ENCODE measurements at regions not wholly inside any gene's neighbourhood (a gene's known extent, or its start where the extent isn't known, plus 50 kb on each side); places are given as distances from the start of the nearest gene placed in this dataset.

GRCh38 chr9:121582641-121583040, 68.8 kb upstream of the DAB2IP start:
- TF ChIP-seq, protein P1, sequence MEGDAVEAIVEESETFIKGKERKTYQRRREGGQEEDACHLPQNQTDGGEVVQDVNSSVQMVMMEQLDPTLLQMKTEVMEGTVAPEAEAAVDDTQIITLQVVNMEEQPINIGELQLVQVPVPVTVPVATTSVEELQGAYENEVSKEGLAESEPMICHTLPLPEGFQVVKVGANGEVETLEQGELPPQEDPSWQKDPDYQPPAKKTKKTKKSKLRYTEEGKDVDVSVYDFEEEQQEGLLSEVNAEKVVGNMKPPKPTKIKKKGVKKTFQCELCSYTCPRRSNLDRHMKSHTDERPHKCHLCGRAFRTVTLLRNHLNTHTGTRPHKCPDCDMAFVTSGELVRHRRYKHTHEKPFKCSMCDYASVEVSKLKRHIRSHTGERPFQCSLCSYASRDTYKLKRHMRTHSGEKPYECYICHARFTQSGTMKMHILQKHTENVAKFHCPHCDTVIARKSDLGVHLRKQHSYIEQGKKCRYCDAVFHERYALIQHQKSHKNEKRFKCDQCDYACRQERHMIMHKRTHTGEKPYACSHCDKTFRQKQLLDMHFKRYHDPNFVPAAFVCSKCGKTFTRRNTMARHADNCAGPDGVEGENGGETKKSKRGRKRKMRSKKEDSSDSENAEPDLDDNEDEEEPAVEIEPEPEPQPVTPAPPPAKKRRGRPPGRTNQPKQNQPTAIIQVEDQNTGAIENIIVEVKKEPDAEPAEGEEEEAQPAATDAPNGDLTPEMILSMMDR (IDR thresholded peaks at IDR 0.05), result no peak
- no peak for TF ChIP-seq POLR2A (IDR thresholded peaks at IDR 0.05)
- H3K4me1 ChIP-seq, result peaks cover 0 to 37% (median 4%) of the 10 kb centered on the region in 12 donors
- 66 to 78% (median 75%) methylated on average over 7 of the region's 7 CpGs for WGBS, 4 donors
- H3K27me3 ChIP-seq, result no peaks in the 10 kb centered on the region
- DNase-seq (no peak), ATAC-seq (peak in 1 of 4 donors; percentile 23)
- H3K9me3 ChIP-seq, result no peaks in the 10 kb centered on the region
- H3K27ac ChIP-seq, result peak overlapping the region in 1 of 12 donors; percentile 16
- no peak overlapping the region for H3K4me3 ChIP-seq
- H3K36me3 ChIP-seq, result no peaks in the 10 kb centered on the region
- intact Hi-C loops (cut with DNase I), result no loop called here

GRCh38 chr9:121584421-121584820, 67.0 kb upstream of the DAB2IP start:
- DNase-seq (no peak), ATAC-seq (no peak)
- Histone ChIP-seq H3K36me3 (no peaks in the 10 kb centered on the region), H3K4me1 (peaks cover 0 to 34% (median 4%) of the 10 kb centered on the region in 12 donors), H3K27me3 (no peaks in the 10 kb centered on the region), H3K27ac (no peak overlapping the region), H3K9me3 (no peaks in the 10 kb centered on the region), H3K4me3 (no peak overlapping the region)
- TF ChIP-seq POLR2A (IDR thresholded peaks at IDR 0.05), result no peak
- WGBS, 4 donors, result 91 to 95% (median 94%) methylated on average over 4 of the region's 4 CpGs
- intact Hi-C loops (cut with DNase I), result no loop called here

DNA sequence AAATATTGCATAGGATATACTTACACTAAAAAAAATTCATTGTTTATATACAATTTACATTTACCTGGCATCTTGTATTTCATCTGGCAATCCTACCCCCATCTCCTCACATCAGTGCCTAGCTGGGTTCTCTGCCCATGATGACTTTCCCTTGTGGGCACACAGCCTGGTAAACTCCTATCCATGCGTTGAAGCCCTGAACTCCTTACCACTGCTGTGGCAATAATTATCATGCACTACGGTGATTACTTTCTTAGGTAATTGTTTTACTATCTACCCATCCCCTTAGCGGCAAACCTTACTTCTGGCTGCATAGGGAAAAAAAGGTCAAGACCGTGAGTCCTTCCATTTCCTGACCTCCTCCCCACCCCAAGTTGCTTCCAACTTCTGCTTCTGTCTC, 63.6 kb upstream of the DAB2IP start:
- Histone ChIP-seq H3K4me3 (no peak overlapping the region), H3K27ac (no peak overlapping the region), H3K9me3 (no peaks in the 10 kb centered on the region), H3K4me1 (peaks cover 0 to 14% (median 1%) of the 10 kb centered on the region in 12 donors), H3K36me3 (peaks cover 0 to 8% (median 0%) of the 10 kb centered on the region in 9 donors), H3K27me3 (no peaks in the 10 kb centered on the region)
- 87 to 94% (median 93%) methylated on average over 4 of the region's 4 CpGs for WGBS, 4 donors
- no peak for ATAC-seq
- intact Hi-C loops (cut with DNase I), result no loop called here
- TF ChIP-seq, protein P1 (IDR thresholded peaks at IDR 0.05), result no peak
- no peak for TF ChIP-seq POLR2A (IDR thresholded peaks at IDR 0.05)
- no peak for DNase-seq

GRCh38 chr9:121589986-121590385, 61.4 kb upstream of the DAB2IP start:
- Histone ChIP-seq H3K36me3 (peaks cover 0 to 8% (median 0%) of the 10 kb centered on the region in 9 donors), H3K4me1 (peaks cover 0 to 16% (median 1%) of the 10 kb centered on the region in 12 donors), H3K4me3 (no peak overlapping the region), H3K27me3 (no peaks in the 10 kb centered on the region), H3K27ac (no peak overlapping the region), H3K9me3 (no peaks in the 10 kb centered on the region)
- ATAC-seq (no peak), DNase-seq (no peak)
- WGBS, 4 donors, result 94 to 98% (median 96%) methylated on average over 4 to 5 of the region's 5 CpGs
- no peak for TF ChIP-seq POLR2A (IDR thresholded peaks at IDR 0.05)
- TF ChIP-seq, protein P1 (IDR thresholded peaks at IDR 0.05), result no peak
- intact Hi-C loops (cut with DNase I), result loop anchor here in 1 of 10 donors (5.0 kb wide), 1 partner anchor 33 kb away; no protein-coding TSS in a partner anchor

DNA sequence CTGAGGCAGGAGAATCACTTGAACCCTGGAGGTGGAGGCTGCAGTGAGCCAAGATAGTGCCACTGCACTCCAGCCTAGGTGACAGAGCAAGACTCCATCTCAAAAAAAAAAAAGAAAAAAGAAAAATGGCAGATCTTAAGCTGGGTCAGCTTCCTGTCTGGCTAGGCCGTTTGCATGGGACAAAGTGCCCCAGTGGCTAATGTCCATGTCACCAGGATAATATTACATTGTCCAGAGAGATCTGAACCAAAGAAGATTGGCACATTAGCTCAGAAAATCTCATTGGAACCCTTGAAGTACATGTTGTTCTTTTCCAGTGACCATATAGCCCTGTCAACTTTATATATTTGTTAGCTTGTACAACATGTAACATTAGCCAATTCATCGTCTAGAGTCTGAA, 59.2 kb upstream of the DAB2IP start:
- ATAC-seq (no peak), DNase-seq (no peak)
- H3K27ac ChIP-seq, result no peak overlapping the region

More for the DNA sequence above, 59.2 kb upstream of the DAB2IP start:
- no peaks in the 10 kb centered on the region for H3K27me3 ChIP-seq
- H3K36me3 ChIP-seq, result peaks cover 0 to 8% (median 0%) of the 10 kb centered on the region in 9 donors
- H3K9me3 ChIP-seq, result peaks cover 0 to 7% (median 0%) of the 10 kb centered on the region in 12 donors
- no peak for TF ChIP-seq POLR2A (IDR thresholded peaks at IDR 0.05)
- TF ChIP-seq, protein P1 (IDR thresholded peaks at IDR 0.05), result no peak
- intact Hi-C loops (cut with DNase I), result loop anchor here in 1 of 10 donors (5.0 kb wide), 1 partner anchor 35 kb away; no protein-coding TSS in a partner anchor
- no peak overlapping the region for H3K4me3 ChIP-seq
- H3K4me1 ChIP-seq, result peaks cover 0 to 11% (median 0%) of the 10 kb centered on the region in 12 donors
- 71 to 91% (median 75%) methylated on average over 2 of the region's 2 CpGs for WGBS, 4 donors
